Right cardiac atrium (tissue), 5 donors: ENCODE measurements at regions not wholly inside any gene's neighbourhood (a gene's known extent, or its start where the extent isn't known, plus 50 kb on each side); places are given as distances from the start of the nearest gene placed in this dataset.

Experiments used
- ATAC-seq, 2 donors: fragments of 200-7000 bp; cut with Tn5 transposase; one replicate each; pipeline versions ENCODE4 v1.8.0 to v1.9.1; 2020; ENCODE audit warnings: moderate library complexity in 2 of 2, mild to moderate bottlenecking in 1 of 2
- DNase-seq, 3 donors: peaks; one replicate each; pipeline ENCODE4 v3.0.0-alpha.2; 2020
- H3K27ac ChIP-seq: one replicate; pipeline ENCODE4 v1.5.1; 2013; ENCODE audit warnings: mild to moderate bottlenecking, low read length, control low read depth, moderate library complexity
- H3K27me3 ChIP-seq: one replicate; pipeline ENCODE4 v1.6.1; 2013; ENCODE audit not compliant: control insufficient read depth, insufficient read depth
- H3K4me1 ChIP-seq: one replicate; pipeline ENCODE4 v1.6.1; 2013; ENCODE audit warnings: low read length; ENCODE audit not compliant: control insufficient read depth, insufficient read depth
- H3K4me3 ChIP-seq: one replicate; pipeline ENCODE4 v1.5.1; 2013; ENCODE audit warnings: low read length, control low read depth
- H3K9me3 ChIP-seq: one replicate; pipeline ENCODE4 v1.6.1; 2013; ENCODE audit warnings: low read length; ENCODE audit not compliant: control insufficient read depth
- WGBS: extraction: QIAGEN DNeasy Blood & Tissue Kit; methylation state at CpG from one replicate; pipeline ENCODE4 v1.1.7; 2013; 5-methylcytosine and 5-hydroxymethylcytosine counted together
- intact Hi-C, 4 donors: fragments of 100-400 bp; cut with DNase I; formaldehyde crosslinking; loops; one replicate each; pipeline versions ENCODE4 v1.11.0 to v1.14.0; 2022 to 2023
- donor health status: healthy with polysubstance abuse.
- donor health status: DM: no; HTN: yes; CAD: no.
- donor health status: DM: no; HTN: no; CAD: no.
- donor health status: DM: no; HTN: yes; CAD: no; lungs with severe emphysema.
- donor health status: DM: yes; HTN: yes; CAD: no.

- ATAC-seq: peak in 1 of 2 donors; percentile 46
- Histone ChIP-seq H3K4me3 (no peak overlapping the region), H3K27me3 (no peaks in the 10 kb centered on the region), H3K27ac (no peak overlapping the region), H3K9me3 (no peaks in the 10 kb centered on the region), H3K4me1 (peaks cover 1% of the 10 kb centered on the region)
- WGBS: 45% methylated on average over 1 of the region's 1 CpG
- intact Hi-C loops: no loop called here
- DNase-seq: no peak
Measured at GRCh38 chr3:99248913-99249312, 347.4 kb upstream of the DCBLD2 start.

GRCh38 chr3:99248130-99248529 is 346.6 kb upstream of the DCBLD2 start:
- ATAC-seq: no peak
- Histone ChIP-seq H3K4me3 (no peak overlapping the region), H3K9me3 (no peaks in the 10 kb centered on the region), H3K4me1 (peaks cover 1% of the 10 kb centered on the region), H3K27ac (no peak overlapping the region), H3K27me3 (no peaks in the 10 kb centered on the region)
- intact Hi-C loops: no loop called here
- no peak for DNase-seq
- 71% methylated on average over 1 of the region's 1 CpG for WGBS

- intact Hi-C loops: no loop called here
- 36% methylated on average over 2 of the region's 2 CpGs for WGBS
- ATAC-seq (no peak), DNase-seq (no peak)
- H3K27ac ChIP-seq: no peak overlapping the region
- H3K9me3 ChIP-seq: no peaks in the 10 kb centered on the region
- no peaks in the 10 kb centered on the region for H3K27me3 ChIP-seq
- H3K4me3 ChIP-seq: no peak overlapping the region
- H3K4me1 ChIP-seq: peaks cover 1% of the 10 kb centered on the region
Measured at GRCh38 chr3:99246010-99246654, 344.6 kb upstream of the DCBLD2 start.

- ATAC-seq (no peak), DNase-seq (no peak)
- Histone ChIP-seq H3K4me3 (no peak overlapping the region), H3K9me3 (no peaks in the 10 kb centered on the region), H3K4me1 (no peaks in the 10 kb centered on the region), H3K27me3 (no peaks in the 10 kb centered on the region), H3K27ac (no peak overlapping the region)
- intact Hi-C loops: no loop called here
- 91% methylated on average over 2 of the region's 2 CpGs for WGBS
Measured at GRCh38 chr3:99242271-99242670, 340.8 kb upstream of the DCBLD2 start.

- DNase-seq: peak in 2 of 3 donors; percentile 11 to 38
- Histone ChIP-seq H3K27me3 (no peaks in the 10 kb centered on the region), H3K9me3 (no peaks in the 10 kb centered on the region), H3K4me3 (no peak overlapping the region), H3K27ac (peak overlapping the region; percentile 57), H3K4me1 (no peaks in the 10 kb centered on the region)
- WGBS: 12% methylated on average over 2 of the region's 2 CpGs
- intact Hi-C loops: no loop called here
- peak; percentile 74 to 87 for ATAC-seq
Measured at GRCh38 chr3:99240700-99241099, 339.2 kb upstream of the DCBLD2 start.

- Histone ChIP-seq H3K4me3 (no peak overlapping the region), H3K27ac (no peak overlapping the region), H3K4me1 (no peaks in the 10 kb centered on the region), H3K27me3 (no peaks in the 10 kb centered on the region), H3K9me3 (no peaks in the 10 kb centered on the region)
- ATAC-seq (no peak), DNase-seq (no peak)
- intact Hi-C loops: no loop called here
Measured at GRCh38 chr3:99236576-99236975, 335.1 kb upstream of the DCBLD2 start.

GRCh38 chr3:99232696-99233095 is 331.2 kb upstream of the DCBLD2 start:
- no peak for DNase-seq

GRCh38 chr3:99218468-99218867 is 317.0 kb upstream of the DCBLD2 start:
- WGBS: 75% methylated on average over 1 of the region's 1 CpG
- Histone ChIP-seq H3K9me3 (no peaks in the 10 kb centered on the region), H3K27me3 (no peaks in the 10 kb centered on the region), H3K27ac (no peak overlapping the region), H3K4me1 (no peaks in the 10 kb centered on the region), H3K4me3 (no peak overlapping the region)
- intact Hi-C loops: no loop called here
- DNase-seq (no peak), ATAC-seq (no peak)

More at GRCh38 chr3:99232696-99233095, 331.2 kb upstream of the DCBLD2 start:
- Histone ChIP-seq H3K4me3 (no peak overlapping the region), H3K9me3 (no peaks in the 10 kb centered on the region), H3K27ac (no peak overlapping the region), H3K4me1 (no peaks in the 10 kb centered on the region), H3K27me3 (no peaks in the 10 kb centered on the region)
- intact Hi-C loops: no loop called here
- WGBS: 77% methylated on average over 1 of the region's 1 CpG
- no peak for ATAC-seq

- no peaks in the 10 kb centered on the region for H3K27me3 ChIP-seq
- WGBS: 51% methylated on average over 1 of the region's 1 CpG
- ATAC-seq: no peak
Measured at GRCh38 chr3:99212969-99213368, 311.5 kb upstream of the DCBLD2 start.

GRCh38 chr3:99211309-99211708 is 309.8 kb upstream of the DCBLD2 start:
- Histone ChIP-seq H3K9me3 (no peaks in the 10 kb centered on the region), H3K27me3 (no peaks in the 10 kb centered on the region), H3K4me3 (no peak overlapping the region), H3K4me1 (no peaks in the 10 kb centered on the region), H3K27ac (no peak overlapping the region)
- intact Hi-C loops: no loop called here
- no peak for ATAC-seq
- DNase-seq: no peak
- WGBS: 69% methylated on average over 2 of the region's 2 CpGs

More at GRCh38 chr3:99212969-99213368, 311.5 kb upstream of the DCBLD2 start:
- no peak overlapping the region for H3K27ac ChIP-seq
- H3K9me3 ChIP-seq: no peaks in the 10 kb centered on the region
- intact Hi-C loops: no loop called here
- no peak overlapping the region for H3K4me3 ChIP-seq
- DNase-seq: no peak
- no peaks in the 10 kb centered on the region for H3K4me1 ChIP-seq

- no peaks in the 10 kb centered on the region for H3K4me1 ChIP-seq
- H3K27me3 ChIP-seq: no peaks in the 10 kb centered on the region
- no peak overlapping the region for H3K4me3 ChIP-seq
- DNase-seq: no peak
- ATAC-seq: no peak
- H3K27ac ChIP-seq: no peak overlapping the region
- no peaks in the 10 kb centered on the region for H3K9me3 ChIP-seq
- 72% methylated on average over 3 of the region's 3 CpGs for WGBS
- intact Hi-C loops: no loop called here
Measured at GRCh38 chr3:99199021-99199420, 297.5 kb upstream of the DCBLD2 start.

- intact Hi-C loops: no loop called here
- WGBS: 74% methylated on average over 3 of the region's 3 CpGs
Measured at GRCh38 chr3:99191186-99191585, 289.7 kb upstream of the DCBLD2 start.

More at GRCh38 chr3:99191186-99191585, 289.7 kb upstream of the DCBLD2 start:
- no peak overlapping the region for H3K4me3 ChIP-seq
- H3K27me3 ChIP-seq: no peaks in the 10 kb centered on the region
- H3K4me1 ChIP-seq: no peaks in the 10 kb centered on the region
- DNase-seq (no peak), ATAC-seq (no peak)
- H3K9me3 ChIP-seq: no peaks in the 10 kb centered on the region
- H3K27ac ChIP-seq: no peak overlapping the region
